IMR-90 (cell line): ENCODE measurements at regions not wholly inside any gene's neighbourhood (a gene's known extent, or its start where the extent isn't known, plus 50 kb on each side); places are given as distances from the start of the nearest gene placed in this dataset.

Source experiments
- ATAC-seq: fragments of 200-7000 bp; cut with Tn5 transposase; 2 replicates; pipeline ENCODE4 v1.9.1; 2020; ENCODE audit warnings: low read depth, mild to moderate bottlenecking, moderate library complexity
- BruUV-seq: library from RNA; stranded (reverse); fragments of 400-500 nt; replicated peaks from 2 replicates; lab custom pipeline; 2021; lab: Mats Ljungman, UMichigan
- CTCF ChIA-PET: fragments of 300-600 bp; formaldehyde crosslinking; extraction: SDS; loops from one replicate; lab custom pipeline; 2021; ENCODE audit warnings: antibody characterized with exemption; lab: Yijun Ruan, JAX
- POLR2A ChIA-PET: fragments of 300-600 bp; sonication (Branson Sonifier 250); formaldehyde crosslinking; loops from one replicate; lab custom pipeline; 2022; ENCODE audit warnings: antibody characterized with exemption; ENCODE audit not compliant: unreplicated experiment; lab: Charles Lee
- DNase-seq: peaks from one replicate; pipeline ENCODE4 v3.0.0; 2013
- H2AFZ ChIP-seq: replicated peaks from 2 replicates; pipeline ENCODE3; 2013; ENCODE audit warnings: low read length, mild to moderate bottlenecking; ENCODE audit not compliant: poor library complexity
- H2AK5ac ChIP-seq: 2 replicates; pipeline ENCODE4 v1.6.1; 2013; ENCODE audit warnings: low read depth, low read length, inconsistent platforms
- H2AK9ac ChIP-seq: replicated peaks from 2 replicates; pipeline ENCODE3; 2013; ENCODE audit warnings: mild to moderate bottlenecking, low read depth, low read length, moderate library complexity; ENCODE audit not compliant: poor library complexity
- H2BK120ac ChIP-seq: 2 replicates; pipeline ENCODE4 v1.6.1; 2013; ENCODE audit warnings: low read depth, low read length, inconsistent platforms
- H2BK15ac ChIP-seq: 3 replicates; pipeline ENCODE4 v1.6.1; 2013; ENCODE audit warnings: low read depth, low read length, inconsistent platforms
- H2BK20ac ChIP-seq: 2 replicates; pipeline ENCODE4 v1.6.1; 2013; ENCODE audit warnings: low read depth, mild to moderate bottlenecking, inconsistent platforms, low read length, moderate library complexity
- H2BK5ac ChIP-seq: 2 replicates; pipeline ENCODE4 v1.6.1; 2013; ENCODE audit warnings: mild to moderate bottlenecking, low read depth, low read length, inconsistent platforms; ENCODE audit not compliant: poor library complexity, severe bottlenecking
- H3K14ac ChIP-seq: replicated peaks from 2 replicates; pipeline ENCODE4 v1.6.1; 2013; ENCODE audit warnings: low read depth, low read length, inconsistent platforms
- H3K18ac ChIP-seq: 2 replicates; pipeline ENCODE4 v1.6.1; 2013; ENCODE audit warnings: low read depth, low read length, control low read depth
- H3K23ac ChIP-seq: 2 replicates; pipeline ENCODE4 v1.6.1; 2013; ENCODE audit warnings: low read depth, low read length, inconsistent platforms
- H3K27ac ChIP-seq: 2 replicates; pipeline ENCODE4 v1.5.1; 2013; ENCODE audit warnings: mild to moderate bottlenecking, control low read depth, low read length; ENCODE audit not compliant: insufficient read depth
- H3K27me3 ChIP-seq: 2 replicates; pipeline ENCODE4 v1.6.1; 2013; ENCODE audit warnings: low read length; ENCODE audit not compliant: control insufficient read depth, insufficient read depth
- H3K36me3 ChIP-seq: 2 replicates; pipeline ENCODE4 v1.6.1; 2013; ENCODE audit warnings: low read length, mixed read lengths; ENCODE audit not compliant: control insufficient read depth, insufficient read depth
- H3K4ac ChIP-seq: 2 replicates; pipeline ENCODE4 v1.6.1; 2013; ENCODE audit warnings: low read depth, low read length, inconsistent platforms
- H3K4me1 ChIP-seq: 2 replicates; pipeline ENCODE4 v1.6.1; 2013; ENCODE audit warnings: low read length, mixed read lengths; ENCODE audit not compliant: control insufficient read depth, insufficient read depth
- H3K4me2 ChIP-seq: 2 replicates; pipeline ENCODE4 v1.6.1; 2013; ENCODE audit warnings: low read depth, mild to moderate bottlenecking, control low read depth, low read length, moderate library complexity
- H3K4me3 ChIP-seq: 2 replicates; pipeline ENCODE4 v1.5.1; 2013; ENCODE audit warnings: low read depth, mild to moderate bottlenecking, control low read depth, low read length, moderate library complexity; ENCODE audit not compliant: insufficient read depth
- H3K56ac ChIP-seq: 2 replicates; pipeline ENCODE4 v1.6.1; 2013; ENCODE audit warnings: low read length, inconsistent platforms; ENCODE audit not compliant: insufficient read depth; ENCODE audit errors: extremely low read depth
- H3K79me1 ChIP-seq, 2 experiments: 2 replicates each; pipeline ENCODE4 v1.6.1; 2013; ENCODE audit warnings: low read length in 2 of 2, inconsistent platforms in 1 of 2, low read depth in 1 of 2
- H3K9ac ChIP-seq: 2 replicates; pipeline ENCODE4 v1.6.1; 2013; ENCODE audit warnings: low read depth, low read length, control low read depth
- H3K9me1 ChIP-seq: 2 replicates; pipeline ENCODE4 v1.6.1; 2013; ENCODE audit warnings: low read length, inconsistent platforms; ENCODE audit not compliant: insufficient read depth
- H3K9me3 ChIP-seq: 2 replicates; pipeline ENCODE4 v1.6.1; 2013; ENCODE audit warnings: low read length; ENCODE audit not compliant: control insufficient read depth, insufficient read depth
- H4K20me1 ChIP-seq: 2 replicates; pipeline ENCODE4 v1.6.1; 2013; ENCODE audit warnings: low read length, inconsistent platforms; ENCODE audit not compliant: insufficient read depth
- H4K5ac ChIP-seq: 2 replicates; pipeline ENCODE4 v1.6.1; 2013; ENCODE audit warnings: mild to moderate bottlenecking, low read depth, low read length, control low read depth
- H4K8ac ChIP-seq, 2 experiments: 2 replicates each; pipeline ENCODE4 v1.6.1; 2013; ENCODE audit warnings: low read depth in 2 of 2, low read length in 2 of 2, control low read depth in 1 of 2, inconsistent platforms in 1 of 2
- H4K91ac ChIP-seq: 2 replicates; pipeline ENCODE4 v1.6.1; 2013; ENCODE audit warnings: low read depth, low read length, inconsistent platforms; ENCODE audit not compliant: insufficient read depth
- BHLHE40 ChIP-seq: fragments of 150-350 bp; IDR thresholded peaks from 2 replicates; pipeline ENCODE4 v1.6.1; 2016; ENCODE audit warnings: mild to moderate bottlenecking, low read depth, low read length
- CEBPB ChIP-seq: IDR thresholded peaks from 2 replicates; pipeline ENCODE4 v1.6.1; 2012; ENCODE audit warnings: low read depth, low read length, improper control_type of control experiment
- MAFK ChIP-seq: IDR thresholded peaks from 2 replicates; pipeline ENCODE4 v1.6.1; 2012; ENCODE audit warnings: low read depth, low read length, improper control_type of control experiment
- MAZ ChIP-seq: IDR thresholded peaks from 2 replicates; pipeline ENCODE4 v1.6.1; 2012; ENCODE audit warnings: low read depth, mild to moderate bottlenecking, low read length, improper control_type of control experiment, moderate library complexity, borderline replicate concordance
- MXI1 ChIP-seq: IDR thresholded peaks from 2 replicates; pipeline ENCODE4 v1.6.1; 2012; ENCODE audit warnings: low read depth, mild to moderate bottlenecking, low read length, moderate library complexity, borderline replicate concordance
- NFE2L2 ChIP-seq: fragments of 150-350 bp; IDR thresholded peaks from 2 replicates; pipeline ENCODE4 v1.6.1; 2016; ENCODE audit warnings: low read depth, mild to moderate bottlenecking, low read length
- POLR2A ChIP-seq: IDR thresholded peaks from 2 replicates; pipeline ENCODE4 v1.6.1; 2012; ENCODE audit warnings: mild to moderate bottlenecking, low read depth, low read length
- RCOR1 ChIP-seq: IDR thresholded peaks from 2 replicates; pipeline ENCODE4 v1.6.1; 2012; ENCODE audit warnings: mild to moderate bottlenecking, low read length, improper control_type of control experiment; ENCODE audit not compliant: insufficient replicate concordance
- SMC3 ChIP-seq: fragments of 150-350 bp; IDR thresholded peaks from 2 replicates; pipeline ENCODE4 v1.6.1; 2016; ENCODE audit warnings: low read depth, mild to moderate bottlenecking, antibody characterized with exemption, low read length, moderate library complexity
- WGBS, 2 experiments: methylation state at CpG; one replicate each; pipeline versions ENCODE4 v1.1.5 to v1.1.7; 2013; ENCODE audit warnings: missing lambda C conversion rate in 2 of 2; ENCODE audit not compliant: insufficient read length in 1 of 2; ENCODE audit errors: extremely low coverage in 2 of 2; 5-methylcytosine and 5-hydroxymethylcytosine counted together
- dilution Hi-C: fragments of 300-500 bp; cut with HindIII; formaldehyde crosslinking; loops from one replicate; pipeline ENCODE4 v1.14.3; 2018; ENCODE audit warnings: low sequenced_read_pairs; ENCODE audit not compliant: unreplicated experiment
- in situ Hi-C: fragments of 300-500 bp; cut with MboI; formaldehyde crosslinking; loops from 3 replicates; pipeline ENCODE4 v1.14.3; 2019; ENCODE audit warnings: low sequenced_read_pairs, inconsistent platforms, mixed read lengths
- intact Hi-C: fragments of 100-400 bp; cut with micrococcal nuclease; formaldehyde crosslinking; loops from 2 replicates; pipeline ENCODE4 v1.10.0; 2022
- TF ChIP-seq, protein P1 (sequence below): fragments of 150-350 bp; IDR thresholded peaks from 2 replicates; pipeline ENCODE4 v1.6.1; 2016; ENCODE audit warnings: low read depth, mild to moderate bottlenecking, low read length, moderate library complexity, borderline replicate concordance
- TF ChIP-seq, protein P2 (sequence below): fragments of 150-350 bp; IDR thresholded peaks from 2 replicates; pipeline ENCODE4 v1.6.1; 2017; ENCODE audit warnings: mild to moderate bottlenecking, antibody characterized with exemption, low read length, low read depth

- intact Hi-C loops: no loop called here
- WGBS, 2 experiments: no CpG with 5 or more reads among the region's 5 CpGs
- Histone ChIP-seq H4K20me1 (no peaks in the 10 kb centered on the region), H3K4me3 (no peak overlapping the region), H3K79me1 (no peaks in the 10 kb centered on the region), H2AK9ac (no peak overlapping the region), H3K27ac (no peak overlapping the region), H4K91ac (no peak overlapping the region), H4K8ac (no peak overlapping the region), H3K4me1 (no peaks in the 10 kb centered on the region), H2BK20ac (no peak overlapping the region), H4K5ac (no peak overlapping the region), H3K4ac (no peak overlapping the region), H3K27me3 (no peaks in the 10 kb centered on the region), H3K18ac (no peak overlapping the region), H2BK120ac (no peak overlapping the region), H2AK5ac (no peak overlapping the region), H3K9me1 (no peaks in the 10 kb centered on the region), H2AFZ (no peak overlapping the region), H3K23ac (no peak overlapping the region), H3K36me3 (no peaks in the 10 kb centered on the region), H3K14ac (no peak overlapping the region), H3K4me2 (no peak overlapping the region), H3K9ac (no peak overlapping the region), H3K9me3 (no peaks in the 10 kb centered on the region), H2BK5ac (no peak overlapping the region), H3K56ac (no peak overlapping the region), H2BK15ac (no peak overlapping the region)
- ChIA-PET POLR2A (no interaction called here), CTCF (no interaction called here)
- dilution Hi-C loops: no loop called here
- DNase-seq (no peak), ATAC-seq (no peak)
- TF ChIP-seq POLR2A (no peak), MAZ (no peak), NFE2L2 (no peak), CEBPB (no peak), BHLHE40 (no peak), MAFK (no peak), RCOR1 (no peak), MXI1 (no peak), SMC3 (no peak)
- TF ChIP-seq, protein P1, sequence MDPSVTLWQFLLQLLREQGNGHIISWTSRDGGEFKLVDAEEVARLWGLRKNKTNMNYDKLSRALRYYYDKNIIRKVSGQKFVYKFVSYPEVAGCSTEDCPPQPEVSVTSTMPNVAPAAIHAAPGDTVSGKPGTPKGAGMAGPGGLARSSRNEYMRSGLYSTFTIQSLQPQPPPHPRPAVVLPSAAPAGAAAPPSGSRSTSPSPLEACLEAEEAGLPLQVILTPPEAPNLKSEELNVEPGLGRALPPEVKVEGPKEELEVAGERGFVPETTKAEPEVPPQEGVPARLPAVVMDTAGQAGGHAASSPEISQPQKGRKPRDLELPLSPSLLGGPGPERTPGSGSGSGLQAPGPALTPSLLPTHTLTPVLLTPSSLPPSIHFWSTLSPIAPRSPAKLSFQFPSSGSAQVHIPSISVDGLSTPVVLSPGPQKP: no peak
- TF ChIP-seq, protein P2, sequence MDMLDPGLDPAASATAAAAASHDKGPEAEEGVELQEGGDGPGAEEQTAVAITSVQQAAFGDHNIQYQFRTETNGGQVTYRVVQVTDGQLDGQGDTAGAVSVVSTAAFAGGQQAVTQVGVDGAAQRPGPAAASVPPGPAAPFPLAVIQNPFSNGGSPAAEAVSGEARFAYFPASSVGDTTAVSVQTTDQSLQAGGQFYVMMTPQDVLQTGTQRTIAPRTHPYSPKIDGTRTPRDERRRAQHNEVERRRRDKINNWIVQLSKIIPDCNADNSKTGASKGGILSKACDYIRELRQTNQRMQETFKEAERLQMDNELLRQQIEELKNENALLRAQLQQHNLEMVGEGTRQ: no peak
- no TSS peak for BruUV-seq
- in situ Hi-C loops: no loop called here
Measured at GRCh38 chr2:153644955-153645354, 166.4 kb upstream of the RPRM start.
